K562 (cell line): ENCODE measurements at regions not wholly inside any gene's neighbourhood (a gene's known extent, or its start where the extent isn't known, plus 50 kb on each side); places are given as distances from the start of the nearest gene placed in this dataset.

Experiments
- ATAC-seq: fragments of 200-7000 bp; cut with Tn5 transposase; 3 replicates; pipeline ENCODE4 v1.9.1; 2020; ENCODE audit warnings: moderate library complexity
- BruUV-seq: library from RNA; stranded (reverse); fragments of 400-500 nt; replicated peaks from 2 replicates; lab custom pipeline; 2021; lab: Mats Ljungman, UMichigan
- CTCF ChIA-PET: fragments of 300-600 bp; formaldehyde crosslinking; extraction: SDS; loops from one replicate; lab custom pipeline; 2021; ENCODE audit warnings: low intra/inter-chr PET ratio; lab: Yijun Ruan, JAX
- POLR2A ChIA-PET: fragments of 300-600, 350-650 bp; sonication (Branson Sonifier 250); formaldehyde crosslinking; extraction: SDS; loops from one replicate; lab custom pipeline; 2021; ENCODE audit warnings: antibody characterized with exemption, inconsistent platforms; lab: Yijun Ruan, JAX
- DNase-seq, 4 experiments: peaks; one replicate each; pipeline versions ENCODE4 v3.0.0 to v3.0.0-alpha.2; 2011 to 2018; ENCODE audit warnings: low spot score in 3 of 4, mixed read lengths in 3 of 4; ENCODE audit errors: extremely low read depth in 1 of 4
- FAIRE-seq: peaks from 2 replicates; lab custom pipeline; 2011; peaks lifted over from hg19 to GRCh38; lab: Jason Lieb, UNC
- H2AFZ ChIP-seq: 2 replicates; pipeline ENCODE4 v1.6.0; 2011; ENCODE audit warnings: low read depth, low read length, control low read depth, inconsistent platforms
- H3K27ac ChIP-seq: fragments of 200-600 bp; 3 replicates; pipeline ENCODE4 v1.8.0; 2011; ENCODE audit warnings: low read depth, mild to moderate bottlenecking, control low read depth, inconsistent platforms, low read length, moderate library complexity, mixed read lengths; ENCODE audit errors: extremely low read depth
- H3K27me3 ChIP-seq, 2 experiments: fragments of 300-600 bp in 1 of 2; 2 replicates in 1 of 2; 3 replicates in 1 of 2; pipeline versions ENCODE4 v1.6.0 to v1.8.0; 2011; ENCODE audit warnings: inconsistent platforms in 2 of 2, low read length in 2 of 2, mild to moderate bottlenecking in 1 of 2, mixed read lengths in 1 of 2, moderate library complexity in 1 of 2; ENCODE audit not compliant: control insufficient read depth in 2 of 2, insufficient read depth in 2 of 2
- H3K36me3 ChIP-seq: fragments of 300-600 bp; 3 replicates; pipeline ENCODE4 v1.8.0; 2011; ENCODE audit warnings: mild to moderate bottlenecking, low read length, inconsistent platforms; ENCODE audit not compliant: control insufficient read depth, insufficient read depth
- H3K4me1 ChIP-seq, 2 experiments: fragments of 200-600 bp in 1 of 2; replicated peaks in 1 of 2; 2 replicates in 1 of 2; 3 replicates in 1 of 2; pipeline versions ENCODE4 v1.5.1 to v1.8.0; 2011; ENCODE audit warnings: inconsistent platforms in 2 of 2, low read length in 2 of 2, mild to moderate bottlenecking in 1 of 2, mixed read lengths in 1 of 2, moderate library complexity in 1 of 2; ENCODE audit not compliant: control insufficient read depth in 2 of 2, insufficient read depth in 2 of 2
- H3K4me2 ChIP-seq: 2 replicates; pipeline ENCODE4 v1.6.1; 2011; ENCODE audit warnings: low read length, control low read depth, inconsistent platforms, mixed read lengths; ENCODE audit not compliant: insufficient read depth
- H3K4me3 ChIP-seq: fragments of 200-600 bp; sonication (generic), shearing (Covaris generic); 2 replicates; pipeline ENCODE4 v1.5.1; 2016; ENCODE audit warnings: control low read depth, inconsistent platforms
- H3K79me2 ChIP-seq: fragments of 200-600 bp; 3 replicates; pipeline ENCODE4 v1.8.0; 2011; ENCODE audit warnings: low read length, inconsistent platforms; ENCODE audit not compliant: control insufficient read depth, insufficient read depth
- H3K9ac ChIP-seq, 2 experiments: 2 replicates each; pipeline versions ENCODE4 v1.6.0 to v1.6.1; 2011; ENCODE audit warnings: low read depth in 2 of 2, low read length in 2 of 2, control low read depth in 1 of 2, inconsistent platforms in 1 of 2, mild to moderate bottlenecking in 1 of 2, mixed read lengths in 1 of 2; ENCODE audit not compliant: insufficient read depth in 1 of 2
- H3K9me1 ChIP-seq: one replicate; pipeline ENCODE4 v1.6.0; 2011; ENCODE audit warnings: inconsistent platforms, mild to moderate bottlenecking, low read length, moderate library complexity; ENCODE audit not compliant: control insufficient read depth, insufficient read depth
- H3K9me3 ChIP-seq: replicated peaks from 2 replicates; pipeline ENCODE4 v1.5.1; 2011; ENCODE audit warnings: low read depth, low read length, inconsistent platforms; ENCODE audit not compliant: control insufficient read depth, insufficient read depth
- H4K20me1 ChIP-seq: replicated peaks from 2 replicates; pipeline ENCODE4 v1.6.1; 2011; ENCODE audit warnings: low read length, inconsistent platforms, mixed read lengths; ENCODE audit not compliant: control insufficient read depth, insufficient read depth
- EWSR1 ChIP-seq: fragments of 450-650 bp; IDR thresholded peaks from 2 replicates; pipeline ENCODE4 v1.6.1; 2018; ENCODE audit warnings: borderline replicate concordance, mild to moderate bottlenecking, low read depth, moderate library complexity; ENCODE audit not compliant: partially characterized antibody
- FOXJ2 ChIP-seq: fragments of 200-800 bp; sonication (Bioruptor generic); IDR thresholded peaks from 2 replicates; pipeline ENCODE4 v1.6.1; 2016; ENCODE audit warnings: missing genetic modification characterization, missing compliant biosample characterization
- HIVEP1 ChIP-seq: fragments of 250-450 bp; sonication (Bioruptor Pico); IDR thresholded peaks from 2 replicates; pipeline ENCODE4 v1.4.0; 2020; ENCODE audit warnings: mild to moderate bottlenecking
- IRF1 ChIP-seq: sonication (generic); formaldehyde crosslinking; IDR thresholded peaks from 2 replicates; pipeline ENCODE4 v1.8.0; 2022; ENCODE audit warnings: missing genetic modification reagents, mild to moderate bottlenecking, borderline replicate concordance
- LEF1 ChIP-seq: fragments of 450-650 bp; IDR thresholded peaks from 2 replicates; pipeline ENCODE4 v1.6.1; 2016; ENCODE audit warnings: mild to moderate bottlenecking
- MBD2 ChIP-seq: sonication (generic); IDR thresholded peaks from 2 replicates; pipeline ENCODE4 v1.6.1; 2016; ENCODE audit warnings: low read depth, borderline replicate concordance
- NR0B1 ChIP-seq: fragments of 450-650 bp; IDR thresholded peaks from one replicate; pipeline ENCODE4 v1.6.1; 2018; ENCODE audit warnings: mild to moderate bottlenecking, moderate library complexity; ENCODE audit not compliant: partially characterized antibody
- NR1H2 ChIP-seq: sonication (generic); formaldehyde crosslinking; IDR thresholded peaks from 2 replicates; pipeline ENCODE4 v1.4.0; 2020; ENCODE audit warnings: mild to moderate bottlenecking, missing genetic modification reagents
- PHF20 ChIP-seq: fragments of 450-650 bp; IDR thresholded peaks from 2 replicates; pipeline ENCODE4 v1.6.1; 2018; ENCODE audit not compliant: partially characterized antibody
- RERE ChIP-seq: sonication (generic); formaldehyde crosslinking; IDR thresholded peaks from 2 replicates; pipeline ENCODE4 v1.8.0; 2023; ENCODE audit warnings: missing genetic modification reagents, mild to moderate bottlenecking, borderline replicate concordance
- TCFL5 ChIP-seq: fragments of 250-450 bp; sonication (Bioruptor Pico); conservative IDR thresholded peaks from 2 replicates; pipeline ENCODE4 v1.6.1; 2021; ENCODE audit warnings: mild to moderate bottlenecking, moderate library complexity, matching md5 sums
- U2AF1 ChIP-seq: fragments of 200-400 bp; formaldehyde crosslinking; optimal IDR thresholded peaks from 2 replicates; pipeline ENCODE3; 2017; ENCODE audit warnings: mild to moderate bottlenecking, low read depth, low read length, moderate library complexity
- USF2 ChIP-seq: sonication (generic); formaldehyde crosslinking; IDR thresholded peaks from 2 replicates; pipeline ENCODE4 v1.5.0; 2020; ENCODE audit warnings: missing genetic modification reagents
- ZNF445 ChIP-seq: fragments of 250-450 bp; sonication (Bioruptor Pico); IDR thresholded peaks from 2 replicates; pipeline ENCODE4 v1.4.0; 2020; ENCODE audit warnings: low read depth, mild to moderate bottlenecking, moderate library complexity
- WGBS: fragments of 100-300 bp; shearing (Covaris generic); methylation state at CpG from one replicate; pipeline ENCODE4 v1.1.6; 2016; ENCODE audit warnings: low coverage, mixed read lengths; ENCODE audit not compliant: insufficient coverage; ENCODE audit errors: missing lambda C conversion rate; 5-methylcytosine and 5-hydroxymethylcytosine counted together
- in situ Hi-C: fragments of 300-500 bp; cut with MboI; formaldehyde crosslinking; loops from 4 replicates; pipeline ENCODE4 v1.15.0; 2018; ENCODE audit warnings: inconsistent platforms, mixed read lengths
- intact Hi-C: fragments of 100-400 bp; cut with micrococcal nuclease; formaldehyde crosslinking; loops from 2 replicates; pipeline ENCODE4 v1.14.2; 2022

- TF ChIP-seq ZNF445 (CRISPR knock-in tag) (no peak), IRF1 (CRISPR knock-in tag) (no peak), NR1H2 (no peak), HIVEP1 (CRISPR knock-in tag) (no peak), EWSR1 (no peak)
Measured at GRCh38 chr3:154011036-154011435, 110.2 kb upstream of the ARHGEF26 start (continued).

- no TSS peak for BruUV-seq
- Histone ChIP-seq H3K4me3 (no peak overlapping the region), H3K27ac (no peak overlapping the region), H3K9me3 (no peaks in the 10 kb centered on the region), H3K4me1 (no peaks in the 10 kb centered on the region), H3K36me3 (no peaks in the 10 kb centered on the region), H2AFZ (no peak overlapping the region), H3K9me1 (no peaks in the 10 kb centered on the region), H4K20me1 (no peaks in the 10 kb centered on the region), H3K4me2 (no peak overlapping the region), H3K9ac (no peak overlapping the region), H3K79me2 (no peaks in the 10 kb centered on the region), H3K27me3 (no peaks in the 10 kb centered on the region; a peak in 1 of 5 replicates)
- ChIA-PET CTCF (no interaction called here), POLR2A (no interaction called here)
- ATAC-seq (no peak), DNase-seq (no peak), FAIRE-seq (no peak)
- in situ Hi-C loops (loop anchor here (25.0 kb wide), 1 partner anchor 976 kb away; no protein-coding TSS in a partner anchor), intact Hi-C loops (no loop called here)
- WGBS: 0% methylated on average over 4 of the region's 4 CpGs
- TF ChIP-seq USF2 (no peak), PHF20 (no peak), TCFL5 (CRISPR knock-in tag) (no peak), LEF1 (no peak), FOXJ2 (tag) (no peak), NR0B1 (no peak), U2AF1 (no peak), MBD2 (no peak), RERE (CRISPR knock-in tag) (no peak)
Measured at GRCh38 chr3:154013736-154014135, 107.5 kb upstream of the ARHGEF26 start.
